ENCODE measurements at regions not wholly inside any gene's neighbourhood (a gene's known extent, or its start where the extent isn't known, plus 50 kb on each side); places are given as distances from the start of the nearest gene placed in this dataset.

DNA sequence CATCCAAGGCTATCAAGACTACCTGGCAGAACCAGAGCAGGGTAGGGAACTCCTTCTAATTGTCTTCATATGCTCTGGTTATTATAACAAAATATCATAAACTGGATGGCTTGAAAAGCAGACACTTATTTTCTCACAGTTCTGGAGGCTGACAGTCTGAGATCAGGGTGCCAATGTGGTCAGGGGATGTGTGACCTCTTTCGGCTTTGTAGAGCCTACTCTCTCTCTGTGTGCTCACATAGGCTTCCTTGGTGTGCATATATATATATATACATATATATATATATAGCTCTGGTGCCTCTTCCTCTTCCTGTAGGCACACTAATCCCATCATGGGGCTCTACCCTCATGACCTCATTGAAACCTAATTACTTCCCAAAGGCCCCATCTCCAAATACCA, 101.6 kb downstream of the ARL6IP6 start:
- Histone ChIP-seq H3K36me3 (no peaks in the 10 kb centered on the region), H3K4me1 (replicated peaks) (no peaks in the 10 kb centered on the region), H3K27ac (no peak overlapping the region), H3K9me3 (replicated peaks) (no peaks in the 10 kb centered on the region), H3K27me3 (replicated peaks) (no peaks in the 10 kb centered on the region), H3K4me3 (no peak overlapping the region)
- no peak for DNase-seq (ENCODE audit: low read depth in 1 of 2, low spot score in 2 of 2)

- no peaks in the 10 kb centered on the region for H3K27me3 ChIP-seq (replicated peaks)
- H3K36me3 ChIP-seq: no peaks in the 10 kb centered on the region
- no peak overlapping the region for H3K4me3 ChIP-seq
- no peaks in the 10 kb centered on the region; the same call in 1 of the 2 replicates for H3K9me3 ChIP-seq (replicated peaks)
- H3K4me1 ChIP-seq (replicated peaks): no peaks in the 10 kb centered on the region
- H3K27ac ChIP-seq: no peak overlapping the region
- no peak for DNase-seq (ENCODE audit: low read depth in 1 of 2, low spot score in 2 of 2)
Observed at GRCh38 chr2:152815634-152816257, 97.3 kb downstream of the ARL6IP6 start.

DNA sequence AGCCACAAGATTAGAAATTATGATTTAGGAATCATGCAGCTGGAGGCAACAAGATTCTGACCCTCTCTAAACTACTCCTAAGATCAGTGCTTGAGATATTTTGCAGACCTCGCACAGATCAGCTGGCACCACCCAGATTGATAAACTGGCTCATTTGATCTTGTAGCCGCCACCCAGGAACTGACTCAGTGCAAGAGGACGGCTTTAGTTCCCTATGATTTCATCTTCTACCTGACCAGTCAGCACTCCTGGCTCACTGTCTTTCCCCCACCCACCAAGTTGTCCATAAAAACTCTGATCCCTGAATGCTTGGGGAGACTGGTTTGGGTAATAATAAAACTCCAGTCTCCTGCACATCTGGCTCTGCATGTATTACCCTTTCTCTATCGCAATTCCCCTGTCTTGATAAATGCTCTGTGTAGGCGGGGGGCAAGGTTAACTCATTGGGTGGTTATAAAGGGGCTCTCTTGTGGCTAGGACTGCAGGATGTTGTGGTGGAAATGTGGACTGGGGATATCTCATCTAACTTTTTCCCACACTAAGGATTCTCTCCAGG, 96.1 kb downstream of the ARL6IP6 start:
- Histone ChIP-seq H3K27me3 (replicated peaks) (no peaks in the 10 kb centered on the region), H3K4me3 (no peak overlapping the region), H3K27ac (no peak overlapping the region), H3K4me1 (replicated peaks) (no peaks in the 10 kb centered on the region), H3K9me3 (replicated peaks) (no peaks in the 10 kb centered on the region; the same call in 1 of the 2 replicates), H3K36me3 (no peaks in the 10 kb centered on the region)
- no peak for DNase-seq (ENCODE audit: low read depth in 1 of 2, low spot score in 2 of 2)

GRCh38 chr2:152813351-152813750, 94.9 kb downstream of the ARL6IP6 start:
- no peaks in the 10 kb centered on the region for H3K4me1 ChIP-seq (replicated peaks)
- no peak overlapping the region for H3K27ac ChIP-seq
- no peak overlapping the region for H3K4me3 ChIP-seq
- no peak for DNase-seq (ENCODE audit: low read depth in 1 of 2, low spot score in 2 of 2)
- no peaks in the 10 kb centered on the region; the same call in 1 of the 2 replicates for H3K9me3 ChIP-seq (replicated peaks)
- H3K27me3 ChIP-seq (replicated peaks): no peaks in the 10 kb centered on the region
- no peaks in the 10 kb centered on the region for H3K36me3 ChIP-seq
